ENCODE measurements at regions not wholly inside any gene's neighbourhood (a gene's known extent, or its start where the extent isn't known, plus 50 kb on each side); places are given as distances from the start of the nearest gene placed in this dataset.

DNA sequence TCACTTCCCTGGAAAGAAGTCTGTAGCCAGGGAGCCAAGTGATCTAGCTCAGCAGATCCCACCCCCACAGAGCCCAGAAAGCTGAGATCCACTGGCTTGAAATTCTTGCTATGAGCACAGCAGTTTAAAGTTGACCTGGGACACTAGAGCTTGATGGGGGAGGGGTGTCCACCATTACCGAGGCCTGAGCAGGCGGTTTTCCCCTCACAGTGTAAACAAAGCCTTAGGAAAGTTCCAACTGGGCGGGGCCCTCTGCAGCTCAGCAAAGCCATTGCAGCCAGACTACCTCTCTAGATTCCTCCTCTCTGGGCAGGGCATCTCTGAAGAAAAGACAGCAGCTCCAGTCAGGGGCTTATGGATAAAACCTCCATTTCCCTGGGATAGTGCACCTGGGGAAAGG lies 887.2 kb upstream of the LRATD1 start:
- in situ Hi-C loops (cut with MboI; ENCODE audit: low sequenced_read_pairs in 4 of 4) (no loop called here), intact Hi-C loops (cut with DNase I; ENCODE audit: low total_unique reads) (no loop called here)
- Histone ChIP-seq H3K27me3 (no peaks in the 10 kb centered on the region), H3K9me3 (no peaks in the 10 kb centered on the region), H3K36me3 (no peaks in the 10 kb centered on the region), H3K4me1 (no peaks in the 10 kb centered on the region), H3K27ac (no peak overlapping the region), H3K4me3 (no peak overlapping the region)
- DNase-seq (no peak), ATAC-seq (no peak)
- TF ChIP-seq, protein P1, sequence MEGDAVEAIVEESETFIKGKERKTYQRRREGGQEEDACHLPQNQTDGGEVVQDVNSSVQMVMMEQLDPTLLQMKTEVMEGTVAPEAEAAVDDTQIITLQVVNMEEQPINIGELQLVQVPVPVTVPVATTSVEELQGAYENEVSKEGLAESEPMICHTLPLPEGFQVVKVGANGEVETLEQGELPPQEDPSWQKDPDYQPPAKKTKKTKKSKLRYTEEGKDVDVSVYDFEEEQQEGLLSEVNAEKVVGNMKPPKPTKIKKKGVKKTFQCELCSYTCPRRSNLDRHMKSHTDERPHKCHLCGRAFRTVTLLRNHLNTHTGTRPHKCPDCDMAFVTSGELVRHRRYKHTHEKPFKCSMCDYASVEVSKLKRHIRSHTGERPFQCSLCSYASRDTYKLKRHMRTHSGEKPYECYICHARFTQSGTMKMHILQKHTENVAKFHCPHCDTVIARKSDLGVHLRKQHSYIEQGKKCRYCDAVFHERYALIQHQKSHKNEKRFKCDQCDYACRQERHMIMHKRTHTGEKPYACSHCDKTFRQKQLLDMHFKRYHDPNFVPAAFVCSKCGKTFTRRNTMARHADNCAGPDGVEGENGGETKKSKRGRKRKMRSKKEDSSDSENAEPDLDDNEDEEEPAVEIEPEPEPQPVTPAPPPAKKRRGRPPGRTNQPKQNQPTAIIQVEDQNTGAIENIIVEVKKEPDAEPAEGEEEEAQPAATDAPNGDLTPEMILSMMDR (IDR thresholded peaks at IDR 0.05 in 4 of 5, conservative IDR thresholded peaks at IDR 0.05 in 1 of 5) = no peak
- no peak for TF ChIP-seq POLR2A (IDR thresholded peaks at IDR 0.05)

DNA sequence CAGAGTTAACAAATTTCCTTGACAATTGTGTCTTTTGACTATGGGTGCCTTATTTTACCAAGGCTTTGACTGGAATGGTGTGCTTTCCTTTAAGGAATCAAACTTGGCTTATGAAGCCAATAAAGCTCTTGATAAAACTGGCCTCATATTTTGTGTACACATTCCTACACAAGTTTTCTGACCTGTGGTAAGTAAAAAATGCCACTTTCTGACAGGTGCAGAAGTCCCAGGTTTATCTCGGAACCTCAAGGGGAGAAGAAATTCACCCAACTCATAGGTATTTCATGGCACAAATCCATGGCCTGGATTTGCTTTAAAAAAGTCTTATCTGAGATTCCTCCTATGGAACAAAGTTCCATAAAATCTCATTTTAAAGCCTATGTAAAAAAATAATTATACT lies 880.6 kb upstream of the LRATD1 start:
- H3K4me1 ChIP-seq = no peaks in the 10 kb centered on the region
- no peaks in the 10 kb centered on the region for H3K36me3 ChIP-seq
- no peaks in the 10 kb centered on the region for H3K27me3 ChIP-seq
- no peak overlapping the region for H3K27ac ChIP-seq
- no peaks in the 10 kb centered on the region for H3K9me3 ChIP-seq
- H3K4me3 ChIP-seq = no peak overlapping the region
- in situ Hi-C loops (cut with MboI; ENCODE audit: low sequenced_read_pairs in 4 of 4) (no loop called here), intact Hi-C loops (cut with DNase I; ENCODE audit: low total_unique reads) (no loop called here)
- DNase-seq (no peak), ATAC-seq (no peak)
- TF ChIP-seq POLR2A (IDR thresholded peaks at IDR 0.05) = no peak
- TF ChIP-seq, protein P1 (IDR thresholded peaks at IDR 0.05 in 4 of 5, conservative IDR thresholded peaks at IDR 0.05 in 1 of 5) = no peak

DNA sequence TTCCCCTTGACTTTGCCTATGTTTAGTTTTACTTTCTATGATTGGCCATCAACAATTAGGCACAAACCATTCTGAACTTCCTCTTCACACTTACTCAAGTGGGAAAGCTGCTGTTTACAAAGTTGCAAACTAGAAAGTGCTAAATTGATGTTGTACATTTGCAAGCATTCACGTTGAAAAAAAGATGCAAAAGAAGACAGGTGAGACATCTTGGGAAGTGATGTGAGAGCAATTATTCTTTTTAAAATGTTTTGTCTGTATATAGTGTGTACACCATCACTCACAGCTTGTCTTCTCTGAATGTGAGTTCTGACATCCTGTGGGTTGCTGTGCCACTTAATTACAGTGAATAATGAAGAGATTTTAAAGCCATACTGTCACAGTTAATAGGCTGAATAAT lies 874.1 kb upstream of the LRATD1 start:
- Histone ChIP-seq H3K9me3 (no peaks in the 10 kb centered on the region), H3K4me3 (no peak overlapping the region), H3K36me3 (no peaks in the 10 kb centered on the region), H3K4me1 (no peaks in the 10 kb centered on the region), H3K27me3 (no peaks in the 10 kb centered on the region), H3K27ac (no peak overlapping the region)
- ATAC-seq (no peak), DNase-seq (no peak)
- no peak for TF ChIP-seq POLR2A (IDR thresholded peaks at IDR 0.05)
- TF ChIP-seq, protein P1 (IDR thresholded peaks at IDR 0.05 in 4 of 5, conservative IDR thresholded peaks at IDR 0.05 in 1 of 5) = no peak
- intact Hi-C loops (cut with DNase I; ENCODE audit: low total_unique reads) (no loop called here), in situ Hi-C loops (cut with MboI; ENCODE audit: low sequenced_read_pairs in 4 of 4) (no loop called here)

DNA sequence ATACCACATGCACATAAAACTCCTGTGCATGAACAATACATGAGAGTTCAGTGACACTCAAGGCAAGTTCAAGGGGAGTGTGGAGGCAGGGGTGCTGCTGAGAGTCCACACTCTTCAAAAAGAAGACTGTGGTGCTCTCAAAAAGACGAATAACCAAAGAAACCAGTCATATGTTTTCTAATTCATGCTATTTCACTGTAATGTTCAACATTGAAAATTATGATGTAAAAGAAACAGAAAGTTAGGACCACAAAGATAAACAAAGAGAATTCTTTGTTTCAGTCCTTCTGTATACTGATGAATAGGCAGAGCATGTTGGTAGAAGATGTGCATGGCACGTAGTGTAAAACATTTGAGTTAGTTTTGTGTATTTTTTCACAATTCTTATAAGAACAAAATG lies 864.2 kb upstream of the LRATD1 start:
- in situ Hi-C loops (cut with MboI; ENCODE audit: low sequenced_read_pairs in 4 of 4) (no loop called here), intact Hi-C loops (cut with DNase I; ENCODE audit: low total_unique reads) (no loop called here)
- Histone ChIP-seq H3K9me3 (no peaks in the 10 kb centered on the region), H3K27ac (no peak overlapping the region), H3K27me3 (no peaks in the 10 kb centered on the region), H3K4me3 (no peak overlapping the region), H3K36me3 (no peaks in the 10 kb centered on the region), H3K4me1 (no peaks in the 10 kb centered on the region)
- no peak for TF ChIP-seq POLR2A (IDR thresholded peaks at IDR 0.05)
- TF ChIP-seq, protein P1 (IDR thresholded peaks at IDR 0.05 in 4 of 5, conservative IDR thresholded peaks at IDR 0.05 in 1 of 5) = no peak
- ATAC-seq = no peak
- DNase-seq = no peak

DNA sequence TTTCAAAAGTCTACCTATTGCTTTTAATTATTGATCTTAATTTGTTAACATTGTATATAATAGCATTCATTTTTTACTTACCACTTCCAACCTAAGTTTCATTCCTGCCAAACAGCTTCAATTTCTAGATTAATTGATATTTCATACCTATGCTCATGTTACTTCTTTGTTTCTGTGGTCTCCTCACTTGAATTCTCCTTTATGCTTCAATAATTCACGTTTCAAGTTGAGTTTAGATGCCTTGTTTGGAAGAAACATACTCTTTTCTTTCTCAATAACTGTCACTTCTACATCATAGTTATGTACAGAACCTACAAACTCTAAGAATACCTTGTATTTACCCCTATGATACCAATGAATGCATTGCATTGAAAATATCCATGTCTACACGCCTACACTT lies 862.2 kb upstream of the LRATD1 start:
- ATAC-seq = no peak
- H3K36me3 ChIP-seq = no peaks in the 10 kb centered on the region
- H3K27me3 ChIP-seq = no peaks in the 10 kb centered on the region
- intact Hi-C loops (cut with DNase I; ENCODE audit: low total_unique reads) = no loop called here
- no peak overlapping the region for H3K4me3 ChIP-seq
- H3K9me3 ChIP-seq = no peaks in the 10 kb centered on the region
- no peak for DNase-seq
- H3K4me1 ChIP-seq = no peaks in the 10 kb centered on the region
- in situ Hi-C loops (cut with MboI; ENCODE audit: low sequenced_read_pairs in 4 of 4) = no loop called here
- no peak overlapping the region for H3K27ac ChIP-seq
- TF ChIP-seq POLR2A (IDR thresholded peaks at IDR 0.05) = no peak
- TF ChIP-seq, protein P1 (IDR thresholded peaks at IDR 0.05 in 4 of 5, conservative IDR thresholded peaks at IDR 0.05 in 1 of 5) = no peak

Data from gastrocnemius medialis (tissue), 4 donors.